Panc1 (cell line): ENCODE measurements at regions not wholly inside any gene's neighbourhood (a gene's known extent, or its start where the extent isn't known, plus 50 kb on each side); places are given as distances from the start of the nearest gene placed in this dataset.

Source experiments
- ATAC-seq: fragments of 200-7000 bp; cut with Tn5 transposase; 2 replicates; pipeline ENCODE4 v1.9.1; 2020; ENCODE audit warnings: mild to moderate bottlenecking, moderate library complexity
- BruUV-seq: library from RNA; stranded (reverse); fragments of 400-500 nt; replicated peaks from 2 replicates; lab custom pipeline; 2021; lab: Mats Ljungman, UMichigan
- CTCF ChIA-PET: fragments of 300-600 bp; sonication (Branson Sonifier 250); formaldehyde crosslinking; loops from one replicate; lab custom pipeline; 2022; ENCODE audit warnings: antibody characterized with exemption; lab: Charles Lee
- POLR2A ChIA-PET: fragments of 300-600 bp; sonication (Branson Sonifier 250); formaldehyde crosslinking; loops from one replicate; lab custom pipeline; 2022; ENCODE audit warnings: antibody characterized with exemption; lab: Charles Lee
- DNase-seq: peaks from one replicate; pipeline ENCODE4 v3.0.0-alpha.2; 2010; ENCODE audit warnings: low read depth, low spot score
- H3K27ac ChIP-seq: 2 replicates; pipeline ENCODE4 v1.5.1; 2011; ENCODE audit warnings: mild to moderate bottlenecking, low read length, inconsistent platforms
- H3K27me3 ChIP-seq: fragments of 200-500 bp; sonication (Bioruptor generic); 2 replicates; pipeline ENCODE4 v1.6.0; 2014; ENCODE audit warnings: low read length, inconsistent platforms; ENCODE audit not compliant: control insufficient read depth, insufficient read depth
- H3K36me3 ChIP-seq: fragments of 200-500 bp; sonication (Bioruptor generic); 2 replicates; pipeline ENCODE4 v1.5.1; 2014; ENCODE audit warnings: inconsistent platforms, mild to moderate bottlenecking, low read length, moderate library complexity; ENCODE audit not compliant: control insufficient read depth, insufficient read depth
- H3K4me1 ChIP-seq: 2 replicates; pipeline ENCODE4 v1.5.1; 2011; ENCODE audit warnings: inconsistent platforms, mild to moderate bottlenecking, low read length, moderate library complexity; ENCODE audit not compliant: control insufficient read depth, insufficient read depth
- H3K4me3 ChIP-seq, 2 experiments: 2 replicates each; pipeline ENCODE4 v1.5.1; 2011 to 2012; ENCODE audit warnings: low read depth in 2 of 2, low read length in 2 of 2, mild to moderate bottlenecking in 2 of 2, inconsistent platforms in 1 of 2, moderate library complexity in 1 of 2
- H3K9me3 ChIP-seq: fragments of 200-500 bp; sonication (Bioruptor generic); 2 replicates; pipeline ENCODE4 v1.5.1; 2014; ENCODE audit warnings: low read depth, mild to moderate bottlenecking, inconsistent platforms, low read length, moderate library complexity; ENCODE audit not compliant: control insufficient read depth, insufficient read depth
- CTCF ChIP-seq: fragments of 450-650 bp; IDR thresholded peaks from 2 replicates; pipeline ENCODE4 v1.5.1; 2017; ENCODE audit warnings: mild to moderate bottlenecking
- POLR2AphosphoS5 ChIP-seq: IDR thresholded peaks from 2 replicates; pipeline ENCODE4 v1.6.1; 2012; ENCODE audit warnings: mild to moderate bottlenecking, low read depth, low read length, moderate library complexity
- REST ChIP-seq, 2 experiments: IDR thresholded peaks; 2 replicates each; pipeline ENCODE4 v1.6.1; 2011 to 2012; ENCODE audit warnings: low read depth in 2 of 2, control low read depth in 1 of 2, low read length in 1 of 2, mild to moderate bottlenecking in 1 of 2, moderate library complexity in 1 of 2; ENCODE audit not compliant: insufficient read depth in 1 of 2
- SIN3A ChIP-seq: IDR thresholded peaks from 2 replicates; pipeline ENCODE4 v1.6.1; 2012; ENCODE audit warnings: low read depth, mild to moderate bottlenecking, low read length, moderate library complexity, borderline replicate concordance; ENCODE audit not compliant: insufficient read depth
- TCF7L2 ChIP-seq: IDR thresholded peaks from 2 replicates; pipeline ENCODE4 v1.6.1; 2011; ENCODE audit warnings: mild to moderate bottlenecking, low read depth, low read length, inconsistent platforms
- in situ Hi-C: cut with HindIII; loops from 2 replicates; pipeline ENCODE4 v1.10.0; 2016; ENCODE audit warnings: low sequenced_read_pairs, low pct_unique_long_range_greater_than_20kb
- intact Hi-C: fragments of 100-400 bp; cut with micrococcal nuclease; formaldehyde crosslinking; loops from one replicate; pipeline ENCODE4 v1.10.0; 2022; ENCODE audit not compliant: unreplicated experiment

- Histone ChIP-seq H3K9me3 (no peaks in the 10 kb centered on the region), H3K27ac (no peak overlapping the region), H3K27me3 (no peaks in the 10 kb centered on the region), H3K4me3 (no peak overlapping the region), H3K36me3 (no peaks in the 10 kb centered on the region), H3K4me1 (no peaks in the 10 kb centered on the region)
- no TSS peak for BruUV-seq
- DNase-seq (no peak), ATAC-seq (no peak)
- ChIA-PET CTCF (interaction anchor here (0.6 kb wide), 1 partner anchor 10 kb away, joined by 3 read pairs; no protein-coding TSS in a partner anchor), POLR2A (no interaction called here)
- TF ChIP-seq REST (IDR thresholded peaks at IDR 0.05; ENCODE audit: insufficient read depth in 1 of 2, low read depth in 2 of 2, low read length in 1 of 2) = no peak
- TF ChIP-seq CTCF = no peak
- TF ChIP-seq SIN3A = no peak
- no peak for TF ChIP-seq POLR2AphosphoS5
- TF ChIP-seq TCF7L2 = no peak
- in situ Hi-C loops (no loop called here), intact Hi-C loops (no loop called here)
Measured at GRCh38 chr2:55989405-55989804, 65.8 kb upstream of the EFEMP1 start.

GRCh38 chr2:55992455-55992854 lies 68.9 kb upstream of the EFEMP1 start:
- in situ Hi-C loops = no loop called here

More at GRCh38 chr2:55992455-55992854, 68.9 kb upstream of the EFEMP1 start:
- ChIA-PET POLR2A (no interaction called here), CTCF (no interaction called here)
- Histone ChIP-seq H3K4me1 (no peaks in the 10 kb centered on the region), H3K36me3 (no peaks in the 10 kb centered on the region), H3K9me3 (no peaks in the 10 kb centered on the region), H3K4me3 (no peak overlapping the region), H3K27ac (no peak overlapping the region), H3K27me3 (no peaks in the 10 kb centered on the region)
- intact Hi-C loops = no loop called here
- ATAC-seq (0 out of 2 replicates have a peak, but pooled peaks have one; percentile 42), DNase-seq (no peak)
- TF ChIP-seq REST (IDR thresholded peaks at IDR 0.05; ENCODE audit: insufficient read depth in 1 of 2, low read depth in 2 of 2, low read length in 1 of 2) = no peak
- BruUV-seq = no TSS peak
